GM19372 (cell line): ENCODE measurements at regions not wholly inside any gene's neighbourhood (a gene's known extent, or its start where the extent isn't known, plus 50 kb on each side); places are given as distances from the start of the nearest gene placed in this dataset.

ENCODE experiments used
- ATAC-seq: cut with Tn5 transposase; IDR thresholded peaks from one replicate; pipeline ENCODE4 v1.9.1; 2021; ENCODE audit warnings: mild to moderate bottlenecking, low read depth, moderate library complexity; ENCODE audit not compliant: unreplicated experiment

DNA sequence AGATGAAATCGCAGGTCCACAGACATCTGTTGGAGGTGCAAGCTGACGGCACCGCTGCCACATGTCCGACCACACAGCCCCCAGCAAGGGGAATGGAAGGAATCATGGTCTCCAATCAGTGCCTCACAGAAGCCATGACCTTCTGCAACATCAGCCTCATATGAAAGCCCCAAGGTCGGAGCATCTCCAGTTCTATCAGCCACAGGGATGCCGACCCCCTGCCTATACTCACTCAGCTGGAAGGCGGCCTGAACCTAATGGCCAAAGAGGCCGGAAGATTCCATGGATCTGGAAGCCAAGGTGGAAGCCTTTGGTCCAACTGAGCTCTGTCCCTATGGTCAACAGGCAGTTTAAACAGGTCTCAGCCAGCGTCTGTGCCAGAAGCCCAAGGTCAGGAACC lies 278.8 kb downstream of the TNS1 start:
- no peak for ATAC-seq

DNA sequence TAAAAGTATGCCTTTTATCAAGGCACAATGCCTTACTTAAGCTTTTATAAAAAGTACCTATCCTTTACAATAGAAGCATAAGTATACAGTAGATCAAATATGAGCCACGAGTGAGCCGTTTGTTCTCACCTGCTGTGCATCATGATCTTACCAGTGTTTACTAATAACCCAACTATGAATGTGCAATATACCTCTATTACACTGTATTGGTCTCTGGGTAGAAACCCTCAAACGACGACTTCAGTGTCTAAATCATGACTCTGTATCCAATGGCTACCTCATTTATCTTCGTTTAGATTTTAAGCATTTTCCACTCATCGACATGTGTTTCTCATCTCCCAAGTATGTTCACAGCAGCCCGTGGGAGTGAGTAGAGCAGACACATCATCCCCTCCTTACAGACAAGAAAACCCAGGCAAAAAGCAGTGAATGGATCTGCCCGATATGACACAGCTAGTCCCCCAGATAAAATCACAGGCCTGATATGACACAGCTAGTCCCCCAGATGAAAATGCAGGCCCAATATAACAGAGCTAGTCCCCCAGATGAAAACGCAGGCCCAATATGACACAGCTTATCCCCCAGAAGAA lies 279.8 kb downstream of the TNS1 start:
- no peak for ATAC-seq

DNA sequence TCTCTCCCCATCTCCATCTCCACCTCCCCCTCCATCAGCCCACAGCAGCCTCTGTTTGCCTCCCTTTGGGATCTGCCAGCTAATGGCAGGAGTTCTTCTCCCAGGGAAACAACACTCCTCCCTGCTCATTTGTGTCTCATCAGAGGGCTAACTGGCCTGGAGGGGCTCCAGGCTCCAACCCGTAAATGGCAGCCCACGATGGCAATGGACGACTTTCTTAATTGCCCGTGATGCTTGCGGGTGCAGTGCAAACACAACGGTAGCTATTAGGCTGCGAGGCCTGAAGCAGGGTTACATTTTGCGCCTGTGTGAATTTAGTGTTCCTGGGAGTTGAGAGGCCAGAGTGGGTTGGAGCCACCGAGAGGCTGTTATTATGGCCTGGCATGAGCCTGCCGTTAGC lies 285.1 kb downstream of the TNS1 start:
- no peak for ATAC-seq

DNA sequence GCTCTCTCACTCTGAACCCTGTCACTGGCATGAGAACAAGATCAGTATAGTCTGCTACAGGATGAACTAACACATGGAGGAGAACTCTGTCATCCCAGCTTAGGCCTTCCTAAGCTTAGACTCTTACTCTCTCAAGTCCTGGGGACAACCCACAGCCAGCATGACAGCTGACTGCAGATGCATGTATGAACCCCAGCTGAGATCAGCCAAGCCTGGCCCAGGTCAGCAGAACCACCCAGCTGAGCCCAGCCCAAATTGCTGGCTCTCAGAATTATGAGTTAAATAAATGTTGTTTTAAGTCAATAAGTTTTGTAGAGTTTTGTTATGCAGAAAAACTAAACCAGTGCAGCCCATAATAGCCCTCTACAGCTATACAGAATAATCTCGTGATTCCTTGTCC lies 287.3 kb downstream of the TNS1 start:
- no peak for ATAC-seq

DNA sequence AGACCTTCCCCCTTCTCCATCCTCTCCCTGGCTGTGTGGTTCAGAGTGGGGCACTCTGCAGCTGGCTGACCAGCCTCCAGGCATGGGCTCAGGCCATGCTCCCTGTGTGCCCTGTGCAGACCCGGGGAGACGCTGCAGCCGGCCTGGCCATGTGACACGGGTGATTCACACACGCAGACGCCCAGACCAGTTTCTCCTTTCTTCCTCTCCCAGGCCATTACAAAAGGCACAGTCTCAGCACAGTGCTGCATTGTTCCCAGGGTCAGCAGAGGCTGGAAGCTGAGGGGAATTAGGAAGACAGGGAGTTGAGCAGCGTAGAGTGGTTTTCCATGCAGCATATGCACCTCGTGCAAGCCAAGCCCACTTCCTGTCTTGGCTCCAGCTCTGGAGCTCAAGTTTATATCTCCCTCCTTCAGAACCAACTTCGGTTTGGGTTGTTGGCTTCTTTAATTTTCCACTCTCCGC lies 288.5 kb downstream of the TNS1 start:
- no peak for ATAC-seq

DNA sequence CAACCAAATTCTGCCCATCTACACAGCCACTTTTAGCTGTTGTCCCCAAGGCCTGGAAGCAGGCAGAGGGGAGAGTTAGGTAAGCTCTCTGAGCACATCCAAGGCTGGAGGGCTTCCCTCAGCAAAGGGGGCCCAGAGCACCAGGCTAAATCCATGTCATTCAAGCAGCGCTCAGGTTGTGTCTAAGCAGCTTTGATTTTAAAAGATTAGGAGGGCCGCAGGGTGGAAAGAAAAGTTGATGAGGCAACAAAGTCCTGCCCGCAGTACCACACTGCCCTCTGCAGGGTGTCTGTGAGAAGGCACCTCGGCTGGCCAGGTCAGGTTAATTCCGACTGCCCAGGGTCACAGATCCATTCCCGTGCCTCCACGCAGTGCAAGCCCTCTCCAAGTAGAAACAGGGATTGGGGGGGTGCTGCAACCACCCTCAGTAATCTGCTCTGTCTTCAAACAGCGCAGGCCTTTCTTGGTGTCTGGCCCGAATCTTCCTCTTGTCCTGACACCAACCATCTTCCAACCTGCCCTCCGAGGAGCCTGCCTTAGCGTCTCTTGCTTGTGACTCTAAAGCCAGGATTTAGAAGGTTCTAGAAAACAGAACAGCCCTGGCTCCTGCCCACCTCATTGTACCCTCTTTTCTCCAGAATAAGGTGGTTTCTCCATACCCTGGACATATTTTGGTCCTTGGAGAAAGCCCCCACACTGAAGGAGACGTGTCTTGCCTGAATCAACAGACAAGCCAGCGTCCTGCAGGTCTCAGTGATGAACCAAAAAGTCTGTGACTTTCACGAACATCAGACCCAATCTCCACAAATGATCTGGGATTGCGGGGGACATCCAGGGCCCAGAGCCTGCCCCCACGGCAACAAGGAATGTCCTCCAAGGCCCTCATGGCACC lies 289.2 kb downstream of the TNS1 start:
- no peak for ATAC-seq

DNA sequence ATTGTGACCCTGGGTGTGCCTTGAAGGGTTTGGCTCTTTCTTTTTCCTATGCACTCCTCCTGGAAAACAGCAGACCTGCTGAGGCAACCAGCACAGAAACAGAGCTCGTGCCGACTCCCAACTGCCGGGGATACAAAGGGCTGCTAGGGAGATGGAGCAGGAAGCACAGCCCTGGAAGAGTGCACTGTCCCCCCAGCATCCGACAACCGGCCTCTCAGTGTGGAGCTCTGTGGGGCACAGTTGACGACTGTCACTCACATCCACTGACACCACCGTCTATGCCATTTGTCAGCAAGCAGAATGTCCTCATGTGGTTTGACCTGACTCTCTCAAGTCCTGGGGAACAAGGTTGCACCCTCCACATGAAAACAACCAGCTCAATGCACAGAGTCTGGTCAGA lies 290.4 kb downstream of the TNS1 start:
- no peak for ATAC-seq

DNA sequence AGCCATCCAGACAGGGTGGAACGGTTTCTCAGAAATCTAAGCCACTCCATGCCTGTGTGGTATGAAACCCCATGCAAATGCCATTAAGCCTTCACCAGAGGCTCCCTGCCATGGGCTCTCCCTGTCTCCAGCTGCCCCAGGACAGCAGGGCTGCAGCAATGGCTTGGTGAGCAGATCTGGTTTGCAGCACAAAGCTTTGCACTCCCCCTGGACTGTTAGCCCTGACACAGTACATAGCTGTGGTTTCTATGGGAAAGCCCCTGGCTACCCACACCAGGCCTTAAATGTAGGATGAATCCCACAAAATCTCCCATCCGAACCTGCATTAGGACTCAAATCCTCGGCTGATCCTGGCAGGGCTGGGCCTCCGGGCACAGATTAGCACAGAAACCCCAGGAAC lies 291.6 kb downstream of the TNS1 start:
- no peak for ATAC-seq

DNA sequence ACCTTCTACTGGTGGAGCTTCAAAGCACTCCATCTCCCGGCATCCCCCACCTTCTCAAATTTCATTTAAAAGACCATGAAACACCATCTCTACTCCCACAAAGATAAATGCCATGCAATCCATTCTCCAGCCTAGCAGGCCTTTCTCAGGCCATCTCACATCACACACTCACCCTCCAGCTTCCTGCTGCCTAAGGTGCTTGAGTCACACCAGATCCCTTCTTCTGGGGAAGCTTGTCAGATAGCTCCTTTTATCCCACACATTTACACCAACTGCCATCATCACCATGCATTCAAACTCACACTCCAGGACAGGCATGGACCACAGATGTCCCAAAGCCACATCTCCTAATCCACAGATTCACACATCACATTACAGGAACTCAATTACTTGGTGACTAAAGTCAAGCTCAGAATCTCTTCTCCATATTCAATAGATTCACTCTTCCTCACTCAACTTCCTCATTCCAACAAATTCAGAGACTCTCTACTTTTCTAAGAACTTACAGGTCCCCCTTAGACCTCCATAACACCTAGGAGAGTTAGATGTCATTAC lies 292.5 kb downstream of the TNS1 start:
- ATAC-seq, result no peak

DNA sequence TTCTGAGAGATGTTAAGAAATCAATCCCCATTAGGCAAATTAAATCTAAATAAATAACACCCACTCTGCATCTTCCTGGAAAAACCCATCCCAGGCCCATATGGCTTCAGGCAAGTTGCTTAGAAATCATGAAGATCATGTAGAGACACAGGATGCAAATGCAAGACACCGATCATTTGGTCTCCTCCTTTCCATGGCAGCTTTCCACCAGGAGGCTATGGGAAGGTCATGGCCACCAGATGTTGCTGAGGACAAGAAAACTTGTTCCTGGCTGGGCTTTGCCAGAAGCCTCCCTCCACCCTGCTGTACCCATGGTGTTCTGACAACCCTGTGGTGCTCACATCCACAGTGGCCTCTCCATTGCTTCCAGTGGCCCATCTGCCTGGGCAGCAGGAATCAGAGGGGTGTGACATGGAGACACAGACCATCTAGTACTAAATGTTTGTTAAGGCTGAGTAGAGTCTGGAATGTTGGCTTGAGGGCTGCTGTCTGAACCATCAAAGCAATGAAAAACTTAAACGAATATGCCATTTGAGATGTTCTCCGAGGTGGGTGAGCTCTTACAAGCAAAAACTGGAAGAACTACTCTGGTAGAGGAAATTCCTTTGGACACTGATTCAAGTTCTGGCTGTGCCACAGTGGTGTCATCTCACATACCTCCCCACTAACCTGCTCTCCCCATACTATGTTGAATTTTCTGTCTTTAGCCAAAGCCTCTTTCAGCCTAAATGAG lies 293.2 kb downstream of the TNS1 start:
- ATAC-seq, result no peak

DNA sequence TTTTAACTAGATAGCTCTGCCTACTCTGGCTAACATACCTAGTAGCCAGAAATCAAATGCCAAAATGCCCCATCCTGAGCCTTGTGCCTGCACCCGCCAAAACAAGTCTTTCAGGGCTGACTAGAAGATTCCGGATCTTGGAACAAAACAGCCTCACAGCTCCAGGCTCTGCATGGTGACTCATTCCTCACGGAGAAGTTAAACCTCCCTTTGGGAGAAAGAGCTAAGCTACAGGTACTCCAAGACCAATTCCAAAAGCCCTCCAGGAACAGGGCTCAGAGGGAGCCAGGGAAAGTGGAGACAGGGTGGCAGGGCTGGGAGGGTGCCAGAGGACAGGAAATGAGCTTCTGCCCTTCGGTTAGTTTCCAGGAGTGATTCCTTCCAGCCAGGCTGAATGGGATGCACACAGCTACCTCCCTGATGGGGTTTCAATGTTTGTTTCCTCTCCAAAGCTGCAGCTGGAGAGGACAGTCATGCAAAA lies 295.6 kb downstream of the TNS1 start:
- ATAC-seq, result no peak

DNA sequence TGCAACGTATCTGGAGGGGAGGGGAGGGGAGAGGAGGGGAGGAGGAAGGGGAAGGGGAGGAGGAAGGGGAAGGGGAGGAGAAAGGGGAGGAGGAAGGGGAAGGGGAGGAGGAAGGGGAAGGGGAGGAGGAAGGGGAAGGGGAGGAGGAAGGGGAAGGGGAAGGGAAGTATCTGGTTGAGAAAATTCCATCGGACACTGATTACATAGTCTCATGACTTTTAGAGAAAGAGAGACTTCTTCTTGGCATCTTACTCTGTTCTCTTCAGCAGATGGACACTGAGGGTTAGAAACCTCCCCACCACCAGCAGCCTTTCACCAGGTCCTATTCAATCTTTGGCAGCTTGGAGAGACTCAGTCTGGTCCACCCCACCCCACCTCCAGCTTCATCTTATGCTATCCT lies 296.3 kb downstream of the TNS1 start:
- no peak for ATAC-seq

DNA sequence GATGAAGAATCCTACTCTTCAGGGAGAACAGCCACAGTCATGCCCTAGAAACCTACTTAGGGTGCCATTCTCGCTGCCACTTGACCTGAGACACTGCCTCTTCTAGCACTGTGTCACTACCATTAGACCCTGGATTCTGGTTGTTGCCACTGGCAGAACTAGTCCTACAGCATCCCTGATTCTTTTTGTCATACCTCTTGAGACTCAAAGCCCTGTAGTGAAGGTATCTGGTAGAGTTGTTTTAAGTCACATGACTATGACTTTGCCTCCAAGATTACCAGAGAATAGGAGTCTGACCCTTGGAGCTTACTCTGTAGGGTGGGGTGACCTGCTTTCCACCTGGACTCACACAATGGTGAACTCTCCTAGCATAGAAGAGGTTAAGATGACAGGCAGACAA lies 296.7 kb downstream of the TNS1 start:
- ATAC-seq, result no peak

DNA sequence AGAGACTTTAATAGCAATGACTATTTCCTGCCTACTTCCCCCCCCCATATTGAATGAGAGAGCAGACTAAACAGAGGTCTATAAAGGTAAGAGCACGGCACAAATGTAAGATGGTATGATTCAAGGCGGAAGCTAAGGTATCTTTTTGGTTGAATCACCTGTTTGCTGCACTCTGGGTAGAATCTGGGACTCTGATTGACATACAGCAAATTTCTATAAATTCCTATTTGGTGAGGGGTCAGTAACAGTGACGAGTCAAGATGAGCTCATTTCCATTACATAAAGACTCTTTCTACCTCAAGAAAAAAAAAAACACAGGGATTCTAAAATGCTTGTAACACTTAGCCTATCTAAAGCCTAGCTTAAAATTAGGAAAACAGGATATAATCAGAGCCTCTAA lies 297.3 kb downstream of the TNS1 start:
- ATAC-seq, result no peak

DNA sequence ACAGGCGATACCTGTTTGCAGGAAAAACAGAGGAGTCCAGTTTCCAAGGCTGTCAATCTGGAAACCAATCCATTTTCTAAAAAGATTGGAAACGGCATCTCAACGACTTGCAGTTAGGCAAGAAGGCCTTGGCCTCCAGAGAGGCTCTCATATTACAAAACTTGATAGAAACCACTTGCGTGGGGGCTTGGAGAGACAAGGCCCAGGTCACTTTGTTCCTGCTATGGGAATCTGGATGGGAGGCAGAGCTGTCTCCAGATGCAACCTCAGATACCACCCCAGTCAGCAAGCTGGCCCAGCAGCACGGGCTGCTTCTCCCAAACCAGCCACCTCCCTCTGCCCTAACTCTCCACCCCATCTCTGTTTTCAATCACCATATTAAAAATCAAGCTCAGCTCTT lies 298.8 kb downstream of the TNS1 start:
- no peak for ATAC-seq

DNA sequence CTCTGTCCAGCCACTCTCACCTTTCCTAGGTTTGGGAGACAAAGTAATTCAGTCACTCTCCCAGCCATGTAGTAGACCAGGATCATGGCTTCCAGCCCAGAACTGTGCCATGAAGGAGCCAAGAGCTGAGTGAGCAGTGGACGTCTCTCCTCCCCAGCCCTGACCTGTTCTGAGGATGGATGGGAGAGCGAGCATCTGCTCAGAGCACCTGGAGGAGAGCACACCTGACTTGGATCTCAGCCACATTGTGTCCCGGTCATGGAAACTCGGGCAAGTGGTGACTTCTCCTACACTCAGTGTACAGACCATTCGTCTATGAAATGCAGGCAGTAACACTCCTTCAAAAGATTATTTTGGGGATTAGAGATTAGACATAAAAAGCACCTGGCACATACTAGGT lies 299.7 kb downstream of the TNS1 start:
- no peak for ATAC-seq

DNA sequence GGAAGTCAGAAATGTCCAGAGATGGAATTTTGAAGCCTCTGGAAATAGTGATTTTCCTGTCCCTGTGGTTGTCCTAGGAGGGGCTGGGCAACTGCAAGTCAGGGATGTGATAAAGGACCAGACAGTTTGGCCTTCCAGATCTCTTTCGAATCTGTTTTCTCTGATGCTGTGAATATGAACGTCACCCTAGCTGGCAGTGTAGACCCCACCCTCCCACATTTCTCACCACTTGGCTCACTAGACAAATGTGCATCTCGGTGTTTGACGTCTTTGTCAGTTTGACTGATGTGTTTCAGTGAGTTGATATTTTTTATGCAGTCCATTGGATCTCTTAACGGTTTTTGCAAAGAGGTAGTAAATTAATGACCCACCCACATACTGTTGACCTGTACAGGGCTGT lies 301.2 kb downstream of the TNS1 start:
- ATAC-seq, result no peak

DNA sequence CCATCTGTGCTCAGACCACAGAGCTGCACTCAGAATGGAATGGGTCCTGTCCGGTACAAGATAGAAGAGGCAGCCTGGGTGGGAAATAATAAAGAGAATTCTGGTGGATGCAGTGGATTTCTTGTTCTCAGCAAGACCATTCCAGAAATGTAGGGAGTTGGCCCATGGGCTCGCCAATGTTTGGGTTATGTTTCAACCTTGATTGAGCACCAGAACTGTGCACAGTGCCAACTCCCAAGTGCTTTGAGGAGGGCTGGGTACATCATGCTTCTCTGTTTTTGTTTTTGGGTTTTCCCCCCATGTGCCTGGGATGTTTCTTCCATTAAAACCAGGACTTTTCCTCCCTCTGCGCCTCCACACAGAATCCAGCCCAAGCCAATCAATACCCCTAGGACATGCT lies 304.1 kb downstream of the TNS1 start:
- ATAC-seq, result no peak

DNA sequence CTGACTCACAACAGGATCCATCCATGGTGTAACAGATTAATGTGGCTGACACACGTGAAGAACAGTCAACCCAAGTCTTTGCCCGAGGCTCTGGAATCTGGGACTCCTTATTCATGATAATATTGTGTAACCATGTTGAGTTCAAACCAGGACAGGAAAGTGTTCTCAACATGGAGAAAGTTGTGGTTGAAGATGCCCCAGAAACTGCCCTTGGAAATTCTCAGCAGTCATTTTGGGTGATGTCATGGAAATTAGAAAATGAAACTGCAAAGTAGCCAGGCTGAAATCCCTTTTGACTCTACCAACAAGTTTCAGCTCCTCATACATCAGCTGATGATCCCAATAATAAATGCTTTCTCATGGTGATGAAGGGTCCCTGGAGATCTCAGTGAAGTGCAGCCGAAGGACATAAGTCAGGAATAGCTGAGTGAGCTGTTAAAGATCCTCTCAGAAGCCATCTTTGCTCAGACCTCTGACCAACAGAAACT lies 307.7 kb downstream of the TNS1 start:
- no peak for ATAC-seq

DNA sequence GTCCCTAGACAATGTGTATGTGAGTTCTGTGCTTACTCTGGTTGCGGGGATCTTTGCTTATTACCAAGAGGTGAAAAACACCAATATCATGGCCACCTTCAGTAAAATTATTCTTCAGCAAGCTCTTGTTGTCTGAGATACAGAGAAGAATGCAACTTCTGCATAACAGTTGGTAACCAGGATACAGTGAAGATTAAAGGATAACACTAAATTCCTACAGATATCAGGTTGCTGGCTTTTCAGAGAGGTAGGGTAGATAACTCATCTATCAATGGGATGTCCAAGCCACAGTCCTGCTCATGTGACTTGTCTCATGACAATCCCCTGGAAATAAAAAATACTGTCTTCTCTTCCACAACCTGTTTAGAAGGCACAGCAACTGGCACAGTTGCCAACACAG lies 308.5 kb downstream of the TNS1 start:
- no peak for ATAC-seq

DNA sequence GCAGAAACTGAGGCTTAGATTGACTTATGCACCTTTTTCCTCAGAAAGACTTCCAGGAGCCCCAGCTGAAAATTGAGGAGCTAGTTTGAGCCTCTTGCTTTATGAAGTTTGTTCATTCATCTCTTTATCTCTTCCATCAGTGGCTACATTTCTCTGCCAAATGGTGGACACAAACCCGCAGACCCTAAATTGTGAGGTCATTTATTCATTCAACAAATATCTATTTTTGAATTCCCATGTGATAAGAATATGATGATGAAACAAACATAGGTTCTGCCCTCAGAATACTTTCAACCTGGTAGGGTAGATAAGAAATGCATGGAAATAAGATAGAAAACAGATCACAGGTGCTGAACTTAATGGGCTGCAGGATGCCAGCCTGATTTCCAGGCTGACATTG lies 309.4 kb downstream of the TNS1 start:
- no peak for ATAC-seq
